ENCODE measurements at regions not wholly inside any gene's neighbourhood (a gene's known extent, or its start where the extent isn't known, plus 50 kb on each side); places are given as distances from the start of the nearest gene placed in this dataset.

DNA sequence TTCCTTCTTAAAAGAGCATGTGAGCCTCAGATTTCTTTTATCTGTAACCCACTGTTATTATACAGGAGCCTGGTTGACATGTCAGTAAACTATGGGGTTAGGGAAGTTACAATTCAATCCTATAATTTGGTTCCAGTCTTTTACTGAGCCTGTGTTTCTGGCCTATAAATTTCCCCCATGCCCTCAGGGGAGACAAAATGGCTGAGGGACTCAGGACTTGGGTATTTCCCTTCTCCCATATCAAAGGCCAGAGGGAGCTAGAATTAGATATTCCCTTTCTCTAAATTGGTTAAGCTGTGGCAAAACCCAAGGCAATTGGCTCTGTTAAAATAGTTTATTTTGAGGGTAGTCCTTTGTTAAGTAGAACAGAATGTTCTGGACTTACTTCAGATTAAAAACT lies 823.2 kb downstream of the TLE1 start:
- Histone ChIP-seq H3K4me1 (ENCODE audit: control insufficient read depth, insufficient read depth, low read length) (no peaks in the 10 kb centered on the region), H3K27ac (ENCODE audit: control insufficient read depth, insufficient read depth) (no peak overlapping the region), H4K20me1 (ENCODE audit: control insufficient read depth, insufficient read depth) (no peaks in the 10 kb centered on the region), H3K4me3 (no peak overlapping the region), H3K36me3 (ENCODE audit: control insufficient read depth in 2 of 2, insufficient read depth in 2 of 2, low read length in 1 of 2) (no peaks in the 10 kb centered on the region), H3K9ac (ENCODE audit: control insufficient read depth, insufficient read depth, low read length) (no peak overlapping the region), H3K79me2 (ENCODE audit: control insufficient read depth, insufficient read depth, low read length) (no peaks in the 10 kb centered on the region), H3K27me3 (replicated peaks in 1 of 2; ENCODE audit: control insufficient read depth in 2 of 2, insufficient read depth in 2 of 2, low read length in 1 of 2) (no peaks in the 10 kb centered on the region), H3K4me2 (ENCODE audit: control insufficient read depth, insufficient read depth) (no peak overlapping the region), H2AFZ (ENCODE audit: control insufficient read depth, low read depth, low read length) (no peak overlapping the region), H3K9me3 (replicated peaks; ENCODE audit: control insufficient read depth, insufficient read depth, low read length) (no peaks in the 10 kb centered on the region)
- no TSS peak for BruUV-seq (replicated peaks)
- ATAC-seq (no peak), FAIRE-seq (no peak), DNase-seq (ENCODE audit: low read depth, low spot score) (no peak)
- in situ Hi-C loops (cut with MboI), result no loop called here
- SMC1A ChIA-PET (ENCODE audit: uncharacterized antibody, unreplicated experiment), result interaction anchor here (0.6 to 1.3 kb wide), 3 partner anchors 14 to 229 kb away, joined by 3 read pairs; no protein-coding TSS in a partner anchor
- POLR2A ChIA-PET, result no interaction called here
- intact Hi-C loops (cut with micrococcal nuclease; ENCODE audit: unreplicated experiment), result no loop called here
- CTCF ChIA-PET, result no interaction called here
- RAD21 ChIA-PET (ENCODE audit: unreplicated experiment), result no interaction called here
- TF ChIP-seq ZNF622 (IDR thresholded peaks at IDR 0.05) (no peak), EZH2 (IDR thresholded peaks at IDR 0.05; ENCODE audit: borderline replicate concordance, control insufficient read depth, low read depth, low read length) (no peak), SREBF1 (IDR thresholded peaks at IDR 0.05; ENCODE audit: low read length) (no peak), NFYA (IDR thresholded peaks at IDR 0.05; ENCODE audit: borderline replicate concordance, low read depth, low read length) (no peak), RUNX3 (IDR thresholded peaks at IDR 0.05; ENCODE audit: low read length) (no peak), NFYB (IDR thresholded peaks at IDR 0.05; ENCODE audit: insufficient read depth, low read depth, low read length) (no peak), NR2F1 (conservative IDR thresholded peaks at IDR 0.05) (no peak)
- TF ChIP-seq, protein P1, sequence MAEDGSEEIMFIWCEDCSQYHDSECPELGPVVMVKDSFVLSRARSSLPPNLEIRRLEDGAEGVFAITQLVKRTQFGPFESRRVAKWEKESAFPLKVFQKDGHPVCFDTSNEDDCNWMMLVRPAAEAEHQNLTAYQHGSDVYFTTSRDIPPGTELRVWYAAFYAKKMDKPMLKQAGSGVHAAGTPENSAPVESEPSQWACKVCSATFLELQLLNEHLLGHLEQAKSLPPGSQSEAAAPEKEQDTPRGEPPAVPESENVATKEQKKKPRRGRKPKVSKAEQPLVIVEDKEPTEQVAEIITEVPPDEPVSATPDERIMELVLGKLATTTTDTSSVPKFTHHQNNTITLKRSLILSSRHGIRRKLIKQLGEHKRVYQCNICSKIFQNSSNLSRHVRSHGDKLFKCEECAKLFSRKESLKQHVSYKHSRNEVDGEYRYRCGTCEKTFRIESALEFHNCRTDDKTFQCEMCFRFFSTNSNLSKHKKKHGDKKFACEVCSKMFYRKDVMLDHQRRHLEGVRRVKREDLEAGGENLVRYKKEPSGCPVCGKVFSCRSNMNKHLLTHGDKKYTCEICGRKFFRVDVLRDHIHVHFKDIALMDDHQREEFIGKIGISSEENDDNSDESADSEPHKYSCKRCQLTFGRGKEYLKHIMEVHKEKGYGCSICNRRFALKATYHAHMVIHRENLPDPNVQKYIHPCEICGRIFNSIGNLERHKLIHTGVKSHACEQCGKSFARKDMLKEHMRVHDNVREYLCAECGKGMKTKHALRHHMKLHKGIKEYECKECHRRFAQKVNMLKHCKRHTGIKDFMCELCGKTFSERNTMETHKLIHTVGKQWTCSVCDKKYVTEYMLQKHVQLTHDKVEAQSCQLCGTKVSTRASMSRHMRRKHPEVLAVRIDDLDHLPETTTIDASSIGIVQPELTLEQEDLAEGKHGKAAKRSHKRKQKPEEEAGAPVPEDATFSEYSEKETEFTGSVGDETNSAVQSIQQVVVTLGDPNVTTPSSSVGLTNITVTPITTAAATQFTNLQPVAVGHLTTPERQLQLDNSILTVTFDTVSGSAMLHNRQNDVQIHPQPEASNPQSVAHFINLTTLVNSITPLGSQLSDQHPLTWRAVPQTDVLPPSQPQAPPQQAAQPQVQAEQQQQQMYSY (CRISPR knock-in tag; IDR thresholded peaks at IDR 0.05), result no peak
- TF ChIP-seq, protein P2, sequence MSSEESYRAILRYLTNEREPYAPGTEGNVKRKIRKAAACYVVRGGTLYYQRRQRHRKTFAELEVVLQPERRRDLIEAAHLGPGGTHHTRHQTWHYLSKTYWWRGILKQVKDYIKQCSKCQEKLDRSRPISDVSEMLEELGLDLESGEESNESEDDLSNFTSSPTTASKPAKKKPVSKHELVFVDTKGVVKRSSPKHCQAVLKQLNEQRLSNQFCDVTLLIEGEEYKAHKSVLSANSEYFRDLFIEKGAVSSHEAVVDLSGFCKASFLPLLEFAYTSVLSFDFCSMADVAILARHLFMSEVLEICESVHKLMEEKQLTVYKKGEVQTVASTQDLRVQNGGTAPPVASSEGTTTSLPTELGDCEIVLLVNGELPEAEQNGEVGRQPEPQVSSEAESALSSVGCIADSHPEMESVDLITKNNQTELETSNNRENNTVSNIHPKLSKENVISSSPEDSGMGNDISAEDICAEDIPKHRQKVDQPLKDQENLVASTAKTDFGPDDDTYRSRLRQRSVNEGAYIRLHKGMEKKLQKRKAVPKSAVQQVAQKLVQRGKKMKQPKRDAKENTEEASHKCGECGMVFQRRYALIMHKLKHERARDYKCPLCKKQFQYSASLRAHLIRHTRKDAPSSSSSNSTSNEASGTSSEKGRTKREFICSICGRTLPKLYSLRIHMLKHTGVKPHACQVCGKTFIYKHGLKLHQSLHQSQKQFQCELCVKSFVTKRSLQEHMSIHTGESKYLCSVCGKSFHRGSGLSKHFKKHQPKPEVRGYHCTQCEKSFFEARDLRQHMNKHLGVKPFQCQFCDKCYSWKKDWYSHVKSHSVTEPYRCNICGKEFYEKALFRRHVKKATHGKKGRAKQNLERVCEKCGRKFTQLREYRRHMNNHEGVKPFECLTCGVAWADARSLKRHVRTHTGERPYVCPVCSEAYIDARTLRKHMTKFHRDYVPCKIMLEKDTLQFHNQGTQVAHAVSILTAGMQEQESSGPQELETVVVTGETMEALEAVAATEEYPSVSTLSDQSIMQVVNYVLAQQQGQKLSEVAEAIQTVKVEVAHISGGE (CRISPR knock-in tag; IDR thresholded peaks at IDR 0.05), result no peak
- TF ChIP-seq, protein P3, sequence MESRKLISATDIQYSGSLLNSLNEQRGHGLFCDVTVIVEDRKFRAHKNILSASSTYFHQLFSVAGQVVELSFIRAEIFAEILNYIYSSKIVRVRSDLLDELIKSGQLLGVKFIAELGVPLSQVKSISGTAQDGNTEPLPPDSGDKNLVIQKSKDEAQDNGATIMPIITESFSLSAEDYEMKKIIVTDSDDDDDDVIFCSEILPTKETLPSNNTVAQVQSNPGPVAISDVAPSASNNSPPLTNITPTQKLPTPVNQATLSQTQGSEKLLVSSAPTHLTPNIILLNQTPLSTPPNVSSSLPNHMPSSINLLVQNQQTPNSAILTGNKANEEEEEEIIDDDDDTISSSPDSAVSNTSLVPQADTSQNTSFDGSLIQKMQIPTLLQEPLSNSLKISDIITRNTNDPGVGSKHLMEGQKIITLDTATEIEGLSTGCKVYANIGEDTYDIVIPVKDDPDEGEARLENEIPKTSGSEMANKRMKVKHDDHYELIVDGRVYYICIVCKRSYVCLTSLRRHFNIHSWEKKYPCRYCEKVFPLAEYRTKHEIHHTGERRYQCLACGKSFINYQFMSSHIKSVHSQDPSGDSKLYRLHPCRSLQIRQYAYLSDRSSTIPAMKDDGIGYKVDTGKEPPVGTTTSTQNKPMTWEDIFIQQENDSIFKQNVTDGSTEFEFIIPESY (IDR thresholded peaks at IDR 0.05), result no peak
- TF ChIP-seq, protein P4, sequence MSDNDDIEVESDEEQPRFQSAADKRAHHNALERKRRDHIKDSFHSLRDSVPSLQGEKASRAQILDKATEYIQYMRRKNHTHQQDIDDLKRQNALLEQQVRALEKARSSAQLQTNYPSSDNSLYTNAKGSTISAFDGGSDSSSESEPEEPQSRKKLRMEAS (IDR thresholded peaks at IDR 0.05; ENCODE audit: low read depth, low read length), result no peak
- TF ChIP-seq, protein P5, sequence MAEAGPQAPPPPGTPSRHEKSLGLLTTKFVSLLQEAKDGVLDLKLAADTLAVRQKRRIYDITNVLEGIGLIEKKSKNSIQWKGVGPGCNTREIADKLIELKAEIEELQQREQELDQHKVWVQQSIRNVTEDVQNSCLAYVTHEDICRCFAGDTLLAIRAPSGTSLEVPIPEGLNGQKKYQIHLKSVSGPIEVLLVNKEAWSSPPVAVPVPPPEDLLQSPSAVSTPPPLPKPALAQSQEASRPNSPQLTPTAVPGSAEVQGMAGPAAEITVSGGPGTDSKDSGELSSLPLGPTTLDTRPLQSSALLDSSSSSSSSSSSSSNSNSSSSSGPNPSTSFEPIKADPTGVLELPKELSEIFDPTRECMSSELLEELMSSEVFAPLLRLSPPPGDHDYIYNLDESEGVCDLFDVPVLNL (IDR thresholded peaks at IDR 0.05; ENCODE audit: low read depth, low read length), result no peak

Measured in GM12878 (cell line).